Cardiac muscle cell (in vitro differentiated cells and primary cell): ENCODE measurements at regions not wholly inside any gene's neighbourhood (a gene's known extent, or its start where the extent isn't known, plus 50 kb on each side); places are given as distances from the start of the nearest gene placed in this dataset.

ENCODE experiments used
- DNase-seq, 2 donors: peaks; one replicate each; pipeline versions ENCODE4 v3.0.0 to v3.0.0-alpha.2; 2010 to 2017; ENCODE audit warnings: low read depth in 1 of 2, low spot score in 1 of 2
- H3K27ac ChIP-seq: fragments of 200-600 bp; sonication (generic); 2 replicates; pipeline ENCODE4 v1.5.1; 2016
- H3K27me3 ChIP-seq: fragments of 200-600 bp; sonication (generic); 2 replicates; pipeline ENCODE4 v1.6.0; 2016; ENCODE audit warnings: control low read depth
- H3K36me3 ChIP-seq: fragments of 200-600 bp; sonication (generic); 2 replicates; pipeline ENCODE4 v1.5.1; 2016; ENCODE audit warnings: control low read depth
- H3K4me1 ChIP-seq: fragments of 200-600 bp; sonication (generic); 2 replicates; pipeline ENCODE4 v1.8.1; 2017; ENCODE audit warnings: low read depth, mild to moderate bottlenecking, mixed run types
- H3K4me3 ChIP-seq: fragments of 200-600 bp; sonication (generic); 2 replicates; pipeline ENCODE4 v1.5.1; 2016; ENCODE audit warnings: mild to moderate bottlenecking
- H3K9me3 ChIP-seq: fragments of 200-600 bp; sonication (generic); 2 replicates; pipeline ENCODE4 v1.5.1; 2017; ENCODE audit warnings: low read depth, mild to moderate bottlenecking, control low read depth
- CTCF ChIP-seq: IDR thresholded peaks from 2 replicates; pipeline ENCODE4 v1.5.1; 2012; ENCODE audit warnings: low read depth, mild to moderate bottlenecking, low read length

DNA sequence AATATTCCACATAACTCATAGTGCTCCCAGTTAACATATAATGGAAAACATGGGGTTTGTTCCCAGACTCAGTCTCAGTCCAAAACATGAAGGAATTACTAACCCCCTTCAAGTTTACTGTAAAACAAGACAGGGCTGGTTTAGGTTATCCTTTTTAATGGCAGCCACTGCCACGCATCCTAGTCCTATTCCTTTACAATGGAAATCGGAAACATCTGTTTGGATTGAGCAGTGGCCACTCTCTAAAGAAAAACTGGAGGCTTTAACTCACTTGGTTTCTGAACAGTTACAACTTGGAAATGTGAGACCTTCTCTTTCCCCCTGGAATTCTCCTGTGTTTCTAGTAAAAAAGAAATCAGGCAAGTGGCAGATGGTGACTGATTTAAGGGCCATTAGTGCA, 609.9 kb upstream of the ACO1 start:
- no peaks in the 10 kb centered on the region for H3K9me3 ChIP-seq
- H3K4me1 ChIP-seq, result no peaks in the 10 kb centered on the region
- no peak for DNase-seq
- TF ChIP-seq CTCF, result no peak
- no peaks in the 10 kb centered on the region for H3K36me3 ChIP-seq
- H3K27me3 ChIP-seq, result no peaks in the 10 kb centered on the region
- no peak overlapping the region for H3K27ac ChIP-seq
- H3K4me3 ChIP-seq, result no peak overlapping the region

DNA sequence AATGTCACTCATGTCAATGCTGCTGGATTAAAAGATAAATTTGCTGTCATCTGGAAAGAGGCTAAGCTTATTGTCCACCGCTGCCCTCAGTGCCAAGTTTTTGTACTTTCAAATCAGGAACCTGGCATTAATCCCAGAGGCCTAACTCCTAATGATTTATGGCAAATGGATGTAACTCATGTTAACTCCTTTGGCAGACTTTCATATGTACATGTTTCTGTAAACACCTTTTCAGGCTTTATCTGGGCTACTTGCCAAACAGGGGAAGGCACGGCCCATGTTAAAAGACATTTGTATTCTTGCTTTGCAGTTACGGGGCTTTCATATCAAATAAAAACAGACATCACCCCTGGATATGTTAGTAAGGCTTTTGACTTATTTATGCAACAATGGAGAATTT, 608.0 kb upstream of the ACO1 start:
- H3K27ac ChIP-seq, result no peak overlapping the region
- no peak overlapping the region for H3K4me3 ChIP-seq
- H3K9me3 ChIP-seq, result no peaks in the 10 kb centered on the region
- no peak for DNase-seq
- H3K4me1 ChIP-seq, result no peaks in the 10 kb centered on the region
- H3K36me3 ChIP-seq, result no peaks in the 10 kb centered on the region
- no peaks in the 10 kb centered on the region for H3K27me3 ChIP-seq
- TF ChIP-seq CTCF, result no peak

DNA sequence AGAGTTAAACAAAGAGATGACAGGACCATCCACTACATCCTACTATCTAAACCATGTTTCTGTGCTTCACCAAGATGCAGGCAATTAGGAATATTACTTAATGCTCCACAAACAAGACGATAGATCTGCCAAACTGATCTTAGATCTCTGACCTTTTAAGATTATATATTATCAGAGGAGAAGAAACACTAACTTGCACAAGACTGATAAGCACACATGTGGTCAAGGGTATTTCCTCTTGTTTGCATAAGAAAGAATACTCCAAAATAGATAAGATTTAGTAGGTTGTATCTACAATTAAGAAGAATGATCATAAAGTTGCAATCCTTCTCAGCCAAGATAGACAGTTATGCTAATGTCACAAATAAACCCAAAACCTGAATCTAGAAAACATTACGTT, 601.0 kb upstream of the ACO1 start:
- H3K9me3 ChIP-seq, result no peaks in the 10 kb centered on the region
- no peak for DNase-seq

GRCh38 chr9:31790720-31791119, 593.7 kb upstream of the ACO1 start:
- no peaks in the 10 kb centered on the region for H3K4me1 ChIP-seq
- no peak for TF ChIP-seq CTCF

More for the DNA sequence above, 601.0 kb upstream of the ACO1 start:
- no peaks in the 10 kb centered on the region for H3K4me1 ChIP-seq
- no peak for TF ChIP-seq CTCF
- H3K4me3 ChIP-seq, result no peak overlapping the region
- no peak overlapping the region for H3K27ac ChIP-seq
- H3K36me3 ChIP-seq, result no peaks in the 10 kb centered on the region
- H3K27me3 ChIP-seq, result no peaks in the 10 kb centered on the region

GRCh38 chr9:31799953-31800609, 584.4 kb upstream of the ACO1 start:
- TF ChIP-seq CTCF, result peak; percentile 43
- peak; percentile 57 to 60 for DNase-seq
- Histone ChIP-seq H3K36me3 (no peaks in the 10 kb centered on the region), H3K27ac (no peak overlapping the region), H3K4me3 (no peak overlapping the region), H3K9me3 (no peaks in the 10 kb centered on the region), H3K27me3 (no peaks in the 10 kb centered on the region), H3K4me1 (no peaks in the 10 kb centered on the region)

More at GRCh38 chr9:31790720-31791119, 593.7 kb upstream of the ACO1 start:
- Histone ChIP-seq H3K9me3 (no peaks in the 10 kb centered on the region), H3K4me3 (no peak overlapping the region), H3K27me3 (no peaks in the 10 kb centered on the region), H3K27ac (no peak overlapping the region), H3K36me3 (no peaks in the 10 kb centered on the region)
- no peak for DNase-seq
